SK-N-SH (cell line): ENCODE measurements at regions not wholly inside any gene's neighbourhood (a gene's known extent, or its start where the extent isn't known, plus 50 kb on each side); places are given as distances from the start of the nearest gene placed in this dataset.

Experiments
- CTCF ChIA-PET: fragments of 300-600, 350-600 bp; formaldehyde crosslinking; extraction: SDS; loops from one replicate; lab custom pipeline; 2021; lab: Yijun Ruan, JAX
- POLR2A ChIA-PET: fragments of 350-600 bp; sonication (Branson Sonifier 250); formaldehyde crosslinking; extraction: SDS; loops from one replicate; lab custom pipeline; 2020; ENCODE audit warnings: antibody characterized with exemption, inconsistent platforms; lab: Yijun Ruan, JAX
- DNase-seq: peaks from one replicate; pipeline ENCODE4 v3.0.0; 2012
- H2AFZ ChIP-seq: fragments of 200-600 bp; sonication (generic); 2 replicates; pipeline ENCODE4 v1.8.1; 2016; ENCODE audit warnings: antibody characterized with exemption, mild to moderate bottlenecking, low read depth
- H3F3A ChIP-seq: fragments of 200-600 bp; sonication (generic); replicated peaks from 2 replicates; pipeline ENCODE3; 2016; ENCODE audit warnings: antibody characterized with exemption, mild to moderate bottlenecking; ENCODE audit not compliant: insufficient read depth
- H3K27ac ChIP-seq, 2 experiments: fragments of 200-500 bp in 1 of 2; fragments of 200-600 bp in 1 of 2; sonication (Bioruptor generic) in 1 of 2; sonication (generic), shearing (Covaris generic) in 1 of 2; 2 replicates each; pipeline versions ENCODE4 v1.5.1 to v1.6.1; 2014 to 2016; ENCODE audit warnings: low read depth in 2 of 2, inconsistent platforms in 1 of 2, low read length in 1 of 2, mild to moderate bottlenecking in 1 of 2, mixed read lengths in 1 of 2
- H3K27me3 ChIP-seq: fragments of 200-600 bp; sonication (generic), shearing (Covaris generic); 2 replicates; pipeline ENCODE4 v1.6.1; 2016; ENCODE audit warnings: mixed run types; ENCODE audit not compliant: insufficient read depth
- H3K36me3 ChIP-seq, 2 experiments: fragments of 200-500 bp in 1 of 2; fragments of 200-600 bp in 1 of 2; sonication (Bioruptor generic) in 1 of 2; sonication (generic) in 1 of 2; replicated peaks in 1 of 2; 2 replicates each; pipeline versions ENCODE3 to v1.5.1; 2014 to 2016; ENCODE audit warnings: low read length in 1 of 2, mild to moderate bottlenecking in 1 of 2; ENCODE audit not compliant: insufficient read depth in 2 of 2, control insufficient read depth in 1 of 2
- H3K4me1 ChIP-seq, 2 experiments: fragments of 200-500 bp in 1 of 2; fragments of 200-600 bp in 1 of 2; sonication (Bioruptor generic) in 1 of 2; sonication (generic), shearing (Covaris generic) in 1 of 2; 2 replicates each; pipeline versions ENCODE4 v1.5.1 to v1.6.1; 2014 to 2016; ENCODE audit warnings: low read depth in 1 of 2, low read length in 1 of 2, mixed run types in 1 of 2; ENCODE audit not compliant: insufficient read depth in 2 of 2, control insufficient read depth in 1 of 2
- H3K4me2 ChIP-seq: fragments of 200-600 bp; sonication (generic), shearing (Covaris generic); 2 replicates; pipeline ENCODE4 v1.6.1; 2017; ENCODE audit warnings: mixed run types
- H3K4me3 ChIP-seq, 2 experiments: fragments of 200-500 bp in 1 of 2; fragments of 200-600 bp in 1 of 2; sonication (Bioruptor generic) in 1 of 2; sonication (generic), shearing (Covaris generic) in 1 of 2; 2 replicates each; pipeline versions ENCODE4 v1.5.1 to v1.8.1; 2014 to 2016; ENCODE audit warnings: low read depth in 2 of 2, inconsistent platforms in 1 of 2, low read length in 1 of 2, mild to moderate bottlenecking in 1 of 2, mixed read lengths in 1 of 2, moderate library complexity in 1 of 2
- H3K79me2 ChIP-seq: fragments of 200-600 bp; sonication (generic); 2 replicates; pipeline ENCODE4 v1.8.1; 2017; ENCODE audit warnings: mild to moderate bottlenecking; ENCODE audit not compliant: insufficient read depth
- H3K9ac ChIP-seq: fragments of 200-600 bp; sonication (generic); 2 replicates; pipeline ENCODE4 v1.6.1; 2017; ENCODE audit warnings: mixed run types
- H3K9me2 ChIP-seq: fragments of 200-600 bp; sonication (generic); 2 replicates; pipeline ENCODE4 v1.6.1; 2017; ENCODE audit warnings: mixed run types
- H3K9me3 ChIP-seq: fragments of 200-600 bp; sonication (generic); 2 replicates; pipeline ENCODE4 v1.6.1; 2017; ENCODE audit warnings: mixed run types, mild to moderate bottlenecking, moderate library complexity
- H4K20me1 ChIP-seq: fragments of 200-600 bp; sonication (generic); 2 replicates; pipeline ENCODE4 v1.6.1; 2017; ENCODE audit warnings: mild to moderate bottlenecking, mixed run types; ENCODE audit not compliant: insufficient read depth
- ELF1 ChIP-seq: IDR thresholded peaks from 2 replicates; pipeline ENCODE4 v1.4.0; 2012
- EZH2phosphoT487 ChIP-seq: fragments of 200-600 bp; sonication (generic); IDR thresholded peaks from 2 replicates; pipeline ENCODE4 v1.6.1; 2017; ENCODE audit warnings: low read depth, mixed run types, mild to moderate bottlenecking, antibody characterized with exemption, moderate library complexity, borderline replicate concordance
- JUND ChIP-seq: IDR thresholded peaks from 2 replicates; pipeline ENCODE4 v1.4.0; 2012
- MEF2A ChIP-seq: IDR thresholded peaks from 2 replicates; pipeline ENCODE4 v1.4.0; 2012; ENCODE audit warnings: low read depth, borderline replicate concordance
- MXI1 ChIP-seq: IDR thresholded peaks from 2 replicates; pipeline ENCODE4 v1.6.1; 2012; ENCODE audit warnings: mild to moderate bottlenecking, low read depth, low read length, improper control_type of control experiment
- NFIC ChIP-seq: IDR thresholded peaks from 2 replicates; pipeline ENCODE4 v1.4.0; 2012; ENCODE audit warnings: borderline replicate concordance
- RAD21 ChIP-seq: IDR thresholded peaks from 2 replicates; pipeline ENCODE4 v1.6.1; 2012; ENCODE audit warnings: mild to moderate bottlenecking, low read length
- RFX5 ChIP-seq: IDR thresholded peaks from 2 replicates; pipeline ENCODE4 v1.6.1; 2012; ENCODE audit warnings: mild to moderate bottlenecking, improper control_type of control experiment, low read length
- RXRA ChIP-seq: IDR thresholded peaks from 2 replicates; pipeline ENCODE4 v1.4.0; 2012; ENCODE audit warnings: low read depth, mild to moderate bottlenecking, borderline replicate concordance
- SIN3A ChIP-seq: IDR thresholded peaks from 2 replicates; pipeline ENCODE4 v1.6.1; 2012; ENCODE audit warnings: low read depth, mild to moderate bottlenecking, low read length, moderate library complexity, borderline replicate concordance
- SMC3 ChIP-seq: IDR thresholded peaks from 2 replicates; pipeline ENCODE4 v1.6.1; 2012; ENCODE audit warnings: low read depth, low read length, improper control_type of control experiment
- TCF12 ChIP-seq: IDR thresholded peaks from 2 replicates; pipeline ENCODE4 v1.4.0; 2012
- TEAD4 ChIP-seq: IDR thresholded peaks from 2 replicates; pipeline ENCODE4 v1.4.0; 2012; ENCODE audit warnings: mild to moderate bottlenecking, borderline replicate concordance; ENCODE audit not compliant: insufficient read depth
- YY1 ChIP-seq: IDR thresholded peaks from 2 replicates; pipeline ENCODE4 v1.4.0; 2012; ENCODE audit warnings: low read depth, mild to moderate bottlenecking
- WGBS: methylation state at CpG from one replicate; pipeline ENCODE4 v1.1.6; 2017; ENCODE audit warnings: low lambda C conversion rate; 5-methylcytosine and 5-hydroxymethylcytosine counted together
- TF ChIP-seq, protein P1 (sequence below): IDR thresholded peaks from 2 replicates; pipeline ENCODE4 v1.4.0; 2012; ENCODE audit warnings: low read depth, borderline replicate concordance
- TF ChIP-seq, protein P2 (sequence below): IDR thresholded peaks from 2 replicates; pipeline ENCODE4 v1.6.1; 2012; ENCODE audit warnings: mild to moderate bottlenecking, low read depth, low read length, moderate library complexity
- TF ChIP-seq, protein P3 (sequence below): fragments of 200-600 bp; sonication (generic); IDR thresholded peaks from 2 replicates; pipeline ENCODE4 v1.6.1; 2017; ENCODE audit warnings: antibody characterized with exemption, mild to moderate bottlenecking, moderate library complexity
- TF ChIP-seq, protein P4 (sequence below): IDR thresholded peaks from 2 replicates; pipeline ENCODE4 v1.4.0; 2012; ENCODE audit warnings: low read depth
- TF ChIP-seq, protein P5 (sequence below): fragments of 150-350 bp; IDR thresholded peaks from 2 replicates; pipeline ENCODE4 v1.6.1; 2016; ENCODE audit warnings: mild to moderate bottlenecking, low read depth, low read length

DNA sequence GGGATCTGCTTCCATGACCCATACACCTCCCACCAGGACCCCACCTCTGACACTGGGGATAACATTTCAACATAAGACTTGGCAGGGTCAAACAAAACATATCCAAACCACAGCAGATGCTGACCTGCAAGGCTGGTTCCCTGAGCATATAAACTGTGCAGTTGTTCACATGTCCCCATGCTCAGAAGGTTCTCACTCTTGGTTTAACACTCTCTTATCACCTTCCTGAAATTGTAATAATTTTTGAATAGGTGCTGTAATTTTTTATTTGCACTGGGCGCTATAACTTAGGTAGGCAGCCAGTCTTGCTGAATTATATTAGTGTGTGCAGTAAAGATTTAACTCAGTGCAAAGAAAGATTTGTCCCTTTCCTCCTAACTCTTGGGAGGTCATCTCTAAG is 824.8 kb upstream of the SOX9 start:
- Histone ChIP-seq H3K4me1 (no peaks in the 10 kb centered on the region), H3K9me2 (no peaks in the 10 kb centered on the region), H3K27ac (no peak overlapping the region), H4K20me1 (no peaks in the 10 kb centered on the region), H2AFZ (no peak overlapping the region), H3K9ac (no peak overlapping the region), H3K4me3 (no peak overlapping the region), H3K4me2 (no peak overlapping the region), H3K9me3 (no peaks in the 10 kb centered on the region), H3K79me2 (no peaks in the 10 kb centered on the region), H3K36me3 (no peaks in the 10 kb centered on the region), H3F3A (no peaks in the 10 kb centered on the region), H3K27me3 (no peaks in the 10 kb centered on the region)
- no peak for TF ChIP-seq SIN3A
- TF ChIP-seq RAD21 = no peak
- no peak for TF ChIP-seq JUND
- no peak for TF ChIP-seq NFIC
- no peak for TF ChIP-seq YY1
- TF ChIP-seq TEAD4 = no peak
- TF ChIP-seq RXRA = no peak
- TF ChIP-seq EZH2phosphoT487 = no peak
- TF ChIP-seq, protein P1, sequence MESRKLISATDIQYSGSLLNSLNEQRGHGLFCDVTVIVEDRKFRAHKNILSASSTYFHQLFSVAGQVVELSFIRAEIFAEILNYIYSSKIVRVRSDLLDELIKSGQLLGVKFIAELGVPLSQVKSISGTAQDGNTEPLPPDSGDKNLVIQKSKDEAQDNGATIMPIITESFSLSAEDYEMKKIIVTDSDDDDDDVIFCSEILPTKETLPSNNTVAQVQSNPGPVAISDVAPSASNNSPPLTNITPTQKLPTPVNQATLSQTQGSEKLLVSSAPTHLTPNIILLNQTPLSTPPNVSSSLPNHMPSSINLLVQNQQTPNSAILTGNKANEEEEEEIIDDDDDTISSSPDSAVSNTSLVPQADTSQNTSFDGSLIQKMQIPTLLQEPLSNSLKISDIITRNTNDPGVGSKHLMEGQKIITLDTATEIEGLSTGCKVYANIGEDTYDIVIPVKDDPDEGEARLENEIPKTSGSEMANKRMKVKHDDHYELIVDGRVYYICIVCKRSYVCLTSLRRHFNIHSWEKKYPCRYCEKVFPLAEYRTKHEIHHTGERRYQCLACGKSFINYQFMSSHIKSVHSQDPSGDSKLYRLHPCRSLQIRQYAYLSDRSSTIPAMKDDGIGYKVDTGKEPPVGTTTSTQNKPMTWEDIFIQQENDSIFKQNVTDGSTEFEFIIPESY = no peak
- no peak for TF ChIP-seq SMC3
- no peak for TF ChIP-seq MXI1
- TF ChIP-seq RFX5 = no peak
- TF ChIP-seq, protein P2, sequence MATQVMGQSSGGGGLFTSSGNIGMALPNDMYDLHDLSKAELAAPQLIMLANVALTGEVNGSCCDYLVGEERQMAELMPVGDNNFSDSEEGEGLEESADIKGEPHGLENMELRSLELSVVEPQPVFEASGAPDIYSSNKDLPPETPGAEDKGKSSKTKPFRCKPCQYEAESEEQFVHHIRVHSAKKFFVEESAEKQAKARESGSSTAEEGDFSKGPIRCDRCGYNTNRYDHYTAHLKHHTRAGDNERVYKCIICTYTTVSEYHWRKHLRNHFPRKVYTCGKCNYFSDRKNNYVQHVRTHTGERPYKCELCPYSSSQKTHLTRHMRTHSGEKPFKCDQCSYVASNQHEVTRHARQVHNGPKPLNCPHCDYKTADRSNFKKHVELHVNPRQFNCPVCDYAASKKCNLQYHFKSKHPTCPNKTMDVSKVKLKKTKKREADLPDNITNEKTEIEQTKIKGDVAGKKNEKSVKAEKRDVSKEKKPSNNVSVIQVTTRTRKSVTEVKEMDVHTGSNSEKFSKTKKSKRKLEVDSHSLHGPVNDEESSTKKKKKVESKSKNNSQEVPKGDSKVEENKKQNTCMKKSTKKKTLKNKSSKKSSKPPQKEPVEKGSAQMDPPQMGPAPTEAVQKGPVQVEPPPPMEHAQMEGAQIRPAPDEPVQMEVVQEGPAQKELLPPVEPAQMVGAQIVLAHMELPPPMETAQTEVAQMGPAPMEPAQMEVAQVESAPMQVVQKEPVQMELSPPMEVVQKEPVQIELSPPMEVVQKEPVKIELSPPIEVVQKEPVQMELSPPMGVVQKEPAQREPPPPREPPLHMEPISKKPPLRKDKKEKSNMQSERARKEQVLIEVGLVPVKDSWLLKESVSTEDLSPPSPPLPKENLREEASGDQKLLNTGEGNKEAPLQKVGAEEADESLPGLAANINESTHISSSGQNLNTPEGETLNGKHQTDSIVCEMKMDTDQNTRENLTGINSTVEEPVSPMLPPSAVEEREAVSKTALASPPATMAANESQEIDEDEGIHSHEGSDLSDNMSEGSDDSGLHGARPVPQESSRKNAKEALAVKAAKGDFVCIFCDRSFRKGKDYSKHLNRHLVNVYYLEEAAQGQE = no peak
- TF ChIP-seq, protein P3, sequence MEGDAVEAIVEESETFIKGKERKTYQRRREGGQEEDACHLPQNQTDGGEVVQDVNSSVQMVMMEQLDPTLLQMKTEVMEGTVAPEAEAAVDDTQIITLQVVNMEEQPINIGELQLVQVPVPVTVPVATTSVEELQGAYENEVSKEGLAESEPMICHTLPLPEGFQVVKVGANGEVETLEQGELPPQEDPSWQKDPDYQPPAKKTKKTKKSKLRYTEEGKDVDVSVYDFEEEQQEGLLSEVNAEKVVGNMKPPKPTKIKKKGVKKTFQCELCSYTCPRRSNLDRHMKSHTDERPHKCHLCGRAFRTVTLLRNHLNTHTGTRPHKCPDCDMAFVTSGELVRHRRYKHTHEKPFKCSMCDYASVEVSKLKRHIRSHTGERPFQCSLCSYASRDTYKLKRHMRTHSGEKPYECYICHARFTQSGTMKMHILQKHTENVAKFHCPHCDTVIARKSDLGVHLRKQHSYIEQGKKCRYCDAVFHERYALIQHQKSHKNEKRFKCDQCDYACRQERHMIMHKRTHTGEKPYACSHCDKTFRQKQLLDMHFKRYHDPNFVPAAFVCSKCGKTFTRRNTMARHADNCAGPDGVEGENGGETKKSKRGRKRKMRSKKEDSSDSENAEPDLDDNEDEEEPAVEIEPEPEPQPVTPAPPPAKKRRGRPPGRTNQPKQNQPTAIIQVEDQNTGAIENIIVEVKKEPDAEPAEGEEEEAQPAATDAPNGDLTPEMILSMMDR = no peak
- no peak for TF ChIP-seq MEF2A
- no peak for TF ChIP-seq TCF12
- no peak for TF ChIP-seq ELF1
- TF ChIP-seq, protein P4, sequence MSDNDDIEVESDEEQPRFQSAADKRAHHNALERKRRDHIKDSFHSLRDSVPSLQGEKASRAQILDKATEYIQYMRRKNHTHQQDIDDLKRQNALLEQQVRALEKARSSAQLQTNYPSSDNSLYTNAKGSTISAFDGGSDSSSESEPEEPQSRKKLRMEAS = no peak
- TF ChIP-seq, protein P5, sequence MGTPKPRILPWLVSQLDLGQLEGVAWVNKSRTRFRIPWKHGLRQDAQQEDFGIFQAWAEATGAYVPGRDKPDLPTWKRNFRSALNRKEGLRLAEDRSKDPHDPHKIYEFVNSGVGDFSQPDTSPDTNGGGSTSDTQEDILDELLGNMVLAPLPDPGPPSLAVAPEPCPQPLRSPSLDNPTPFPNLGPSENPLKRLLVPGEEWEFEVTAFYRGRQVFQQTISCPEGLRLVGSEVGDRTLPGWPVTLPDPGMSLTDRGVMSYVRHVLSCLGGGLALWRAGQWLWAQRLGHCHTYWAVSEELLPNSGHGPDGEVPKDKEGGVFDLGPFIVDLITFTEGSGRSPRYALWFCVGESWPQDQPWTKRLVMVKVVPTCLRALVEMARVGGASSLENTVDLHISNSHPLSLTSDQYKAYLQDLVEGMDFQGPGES = no peak
- POLR2A ChIA-PET = no interaction called here
- 48% methylated on average over 1 of the region's 1 CpG for WGBS
- DNase-seq = no peak
- CTCF ChIA-PET = no interaction called here
